HCT116 (cell line): ENCODE measurements at regions not wholly inside any gene's neighbourhood (a gene's known extent, or its start where the extent isn't known, plus 50 kb on each side); places are given as distances from the start of the nearest gene placed in this dataset.

Experiments used
- ATAC-seq: fragments of 200-7000 bp; cut with Tn5 transposase; 2 replicates; pipeline ENCODE4 v1.9.1; 2020; ENCODE audit warnings: mild to moderate bottlenecking, moderate library complexity
- BruUV-seq: library from RNA; stranded (reverse); fragments of 400-500 nt; replicated peaks from 2 replicates; lab custom pipeline; 2021; lab: Mats Ljungman, UMichigan
- CTCF ChIA-PET: fragments of 300-600 bp; sonication (Branson Sonifier 250); formaldehyde crosslinking; loops from one replicate; lab custom pipeline; 2021; ENCODE audit warnings: antibody characterized with exemption; lab: Charles Lee
- POLR2A ChIA-PET: fragments of 300-600, 350-600 bp; sonication (Branson Sonifier 250); formaldehyde crosslinking; loops from one replicate; lab custom pipeline; 2021; ENCODE audit warnings: antibody characterized with exemption; lab: Charles Lee
- RAD21 ChIA-PET, 2 experiments: fragments of 300-600 bp; sonication (Branson Sonifier 250); formaldehyde crosslinking; loops; one replicate each; lab custom pipeline; 2023; ENCODE audit warnings: low total read pairs in 2 of 2; ENCODE audit not compliant: uncharacterized antibody in 2 of 2, unreplicated experiment in 2 of 2, low non-redundant PET in 1 of 2; lab: Charles Lee
- DNase-seq: peaks from one replicate; pipeline ENCODE4 v3.0.0-alpha.2; 2010; ENCODE audit warnings: low read depth, low spot score
- H2AFZ ChIP-seq: fragments of 200-600 bp; shearing (Covaris generic), sonication (generic); 2 replicates; pipeline ENCODE4 v1.6.1; 2017; ENCODE audit warnings: low read depth, mixed run types, mixed read lengths, antibody characterized with exemption, low read length; ENCODE audit not compliant: poor library complexity, severe bottlenecking
- H3K27ac ChIP-seq: 2 replicates; pipeline ENCODE4 v1.5.1; 2012; ENCODE audit warnings: low read depth, low read length
- H3K27me3 ChIP-seq: fragments of 200-600 bp; sonication (generic); 2 replicates; pipeline ENCODE4 v1.6.1; 2016; ENCODE audit warnings: mixed run types, low read length, mixed read lengths; ENCODE audit not compliant: insufficient read depth
- H3K36me3 ChIP-seq, 2 experiments: fragments of 200-500 bp in 1 of 2; fragments of 200-600 bp in 1 of 2; sonication (Bioruptor generic) in 1 of 2; sonication (generic) in 1 of 2; 2 replicates each; pipeline versions ENCODE4 v1.5.1 to v1.6.1; 2014 to 2016; ENCODE audit warnings: low read length in 2 of 2, inconsistent platforms in 1 of 2, mixed read lengths in 1 of 2, mixed run types in 1 of 2; ENCODE audit not compliant: insufficient read depth in 2 of 2, control insufficient read depth in 1 of 2
- H3K4me1 ChIP-seq, 2 experiments: fragments of 200-600 bp in 1 of 2; sonication (generic) in 1 of 2; 2 replicates each; pipeline versions ENCODE4 v1.5.1 to v1.6.1; 2012 to 2017; ENCODE audit warnings: low read length in 2 of 2, inconsistent platforms in 1 of 2, mild to moderate bottlenecking in 1 of 2, mixed read lengths in 1 of 2, mixed run types in 1 of 2, moderate library complexity in 1 of 2; ENCODE audit not compliant: insufficient read depth in 2 of 2, control insufficient read depth in 1 of 2
- H3K4me2 ChIP-seq: fragments of 200-600 bp; sonication (generic); 2 replicates; pipeline ENCODE4 v1.6.1; 2017; ENCODE audit warnings: mixed run types, low read length, mixed read lengths
- H3K4me3 ChIP-seq, 2 experiments: fragments of 200-600 bp in 1 of 2; sonication (generic) in 1 of 2; replicated peaks in 1 of 2; 2 replicates each; pipeline ENCODE4 v1.5.1; 2011 to 2016; ENCODE audit warnings: low read length in 2 of 2, control low read depth in 1 of 2, low read depth in 1 of 2, mild to moderate bottlenecking in 1 of 2, mixed read lengths in 1 of 2, mixed run types in 1 of 2
- H3K79me2 ChIP-seq: fragments of 200-600 bp; sonication (generic); 2 replicates; pipeline ENCODE4 v1.6.1; 2017; ENCODE audit warnings: mild to moderate bottlenecking, mixed run types, low read length, moderate library complexity, mixed read lengths; ENCODE audit not compliant: insufficient read depth
- H3K9ac ChIP-seq: fragments of 200-600 bp; sonication (generic); 2 replicates; pipeline ENCODE4 v1.6.1; 2016; ENCODE audit warnings: low read length, mixed read lengths
- H3K9me2 ChIP-seq: fragments of 200-600 bp; sonication (generic), shearing (Covaris generic); 2 replicates; pipeline ENCODE4 v1.6.1; 2017; ENCODE audit warnings: mixed run types, mild to moderate bottlenecking, moderate library complexity; ENCODE audit not compliant: insufficient read depth
- H3K9me3 ChIP-seq, 2 experiments: fragments of 200-500 bp in 1 of 2; fragments of 200-600 bp in 1 of 2; sonication (Bioruptor generic) in 1 of 2; sonication (generic) in 1 of 2; 2 replicates each; pipeline ENCODE4 v1.6.1; 2014 to 2017; ENCODE audit warnings: low read length in 2 of 2, mixed read lengths in 2 of 2, inconsistent platforms in 1 of 2, low read depth in 1 of 2, mild to moderate bottlenecking in 1 of 2, mixed run types in 1 of 2, moderate library complexity in 1 of 2; ENCODE audit not compliant: control insufficient read depth in 1 of 2, insufficient read depth in 1 of 2
- H4K20me1 ChIP-seq: fragments of 200-600 bp; sonication (generic), shearing (Covaris generic); 2 replicates; pipeline ENCODE4 v1.6.1; 2017; ENCODE audit warnings: mixed run types, mild to moderate bottlenecking, moderate library complexity; ENCODE audit not compliant: insufficient read depth
- CBX3 ChIP-seq: IDR thresholded peaks from 2 replicates; pipeline ENCODE4 v1.6.1; 2012; ENCODE audit warnings: low read depth
- CEBPB ChIP-seq: IDR thresholded peaks from 2 replicates; pipeline ENCODE4 v1.6.1; 2012; ENCODE audit warnings: low read depth
- CTCF ChIP-seq, 3 experiments: fragments of 200-600 bp in 1 of 3; sonication (generic) in 1 of 3; IDR thresholded peaks in 2 of 3; conservative IDR thresholded peaks in 1 of 3; 2 replicates each; pipeline ENCODE4 v1.5.1; 2012 to 2017; ENCODE audit warnings: low read depth in 2 of 3, low read length in 2 of 3, antibody characterized with exemption in 1 of 3, borderline replicate concordance in 1 of 3, control low read depth in 1 of 3, mild to moderate bottlenecking in 1 of 3, mixed read lengths in 1 of 3, mixed run types in 1 of 3, moderate library complexity in 1 of 3; ENCODE audit not compliant: insufficient read depth in 1 of 3
- EGR1 ChIP-seq: IDR thresholded peaks from 2 replicates; pipeline ENCODE4 v1.6.1; 2012; ENCODE audit warnings: low read depth
- ELF1 ChIP-seq: IDR thresholded peaks from 2 replicates; pipeline ENCODE4 v1.6.1; 2012; ENCODE audit warnings: low read depth, borderline replicate concordance
- EZH2 ChIP-seq: fragments of 200-600 bp; sonication (generic); IDR thresholded peaks from 2 replicates; pipeline ENCODE4 v1.6.1; 2017; ENCODE audit warnings: antibody characterized with exemption, mixed run types
- EZH2phosphoT487 ChIP-seq: fragments of 200-600 bp; IDR thresholded peaks from 2 replicates; pipeline ENCODE4 v1.6.1; 2018; ENCODE audit warnings: antibody characterized with exemption, borderline replicate concordance
- FOSL1 ChIP-seq: IDR thresholded peaks from 2 replicates; pipeline ENCODE4 v1.6.1; 2012; ENCODE audit warnings: low read depth
- JUND ChIP-seq: IDR thresholded peaks from 2 replicates; pipeline ENCODE4 v1.6.1; 2012
- MAX ChIP-seq: IDR thresholded peaks from 2 replicates; pipeline ENCODE4 v1.6.1; 2012
- POLR2A ChIP-seq: IDR thresholded peaks from 2 replicates; pipeline ENCODE4 v1.7.0; 2011; ENCODE audit warnings: borderline replicate concordance; ENCODE audit not compliant: insufficient read depth, insufficient read length; ENCODE audit errors: extremely low read depth
- SRF ChIP-seq: IDR thresholded peaks from 2 replicates; pipeline ENCODE4 v1.6.1; 2012; ENCODE audit warnings: low read depth
- TCF7L2 ChIP-seq: IDR thresholded peaks from 2 replicates; pipeline ENCODE4 v1.7.0; 2011; ENCODE audit warnings: borderline replicate concordance, inconsistent platforms; ENCODE audit not compliant: insufficient read depth, insufficient read length; ENCODE audit errors: extremely low read depth
- ZFX ChIP-seq: fragments of 450-650 bp; IDR thresholded peaks from 2 replicates; pipeline ENCODE4 v1.6.1; 2017
- intact Hi-C: fragments of 100-400 bp; cut with micrococcal nuclease; formaldehyde crosslinking; loops from 2 replicates; pipeline ENCODE4 v1.10.0; 2022
- TF ChIP-seq, protein P1 (sequence below): IDR thresholded peaks from 2 replicates; pipeline ENCODE4 v1.6.1; 2012; ENCODE audit warnings: low read depth
- TF ChIP-seq, protein P2 (sequence below): IDR thresholded peaks from 2 replicates; pipeline ENCODE4 v1.6.1; 2012
- TF ChIP-seq, protein P3 (sequence below): IDR thresholded peaks from 2 replicates; pipeline ENCODE4 v1.6.1; 2011; ENCODE audit warnings: mild to moderate bottlenecking, low read length, moderate library complexity; ENCODE audit not compliant: insufficient replicate concordance; ENCODE audit errors: extremely low read depth

DNA sequence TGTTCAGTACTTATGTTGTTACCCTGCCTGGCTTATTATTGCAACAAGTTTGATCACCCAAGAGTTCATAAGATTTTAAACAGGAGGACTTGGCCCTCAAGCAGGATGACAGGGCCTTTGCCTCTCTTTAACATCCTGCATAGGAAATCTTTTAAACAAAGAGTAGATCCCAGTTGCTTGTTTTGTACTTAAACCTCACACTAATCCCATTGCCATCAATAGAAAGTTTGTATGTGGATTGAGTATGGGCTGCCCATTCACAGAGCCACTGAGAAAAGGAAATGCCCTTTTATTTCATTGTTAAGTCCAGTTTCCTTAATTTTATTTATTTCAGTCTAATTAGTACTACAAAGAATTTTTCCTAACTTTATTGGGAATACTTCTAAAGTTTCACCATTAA is 52.2 kb upstream of the FGF10 start:
- Histone ChIP-seq H3K79me2 (no peaks in the 10 kb centered on the region), H2AFZ (no peak overlapping the region), H3K36me3 (no peaks in the 10 kb centered on the region), H3K4me3 (no peak overlapping the region), H3K4me1 (no peaks in the 10 kb centered on the region), H3K9me2 (no peaks in the 10 kb centered on the region), H3K27me3 (no peaks in the 10 kb centered on the region), H4K20me1 (no peaks in the 10 kb centered on the region), H3K27ac (no peak overlapping the region), H3K9me3 (no peaks in the 10 kb centered on the region), H3K4me2 (no peak overlapping the region), H3K9ac (no peak overlapping the region)
- POLR2A ChIA-PET: no interaction called here
- no peak for DNase-seq
- BruUV-seq: no TSS peak
- ATAC-seq: no peak
- RAD21 ChIA-PET: no interaction called here
- intact Hi-C loops: no loop called here
- CTCF ChIA-PET: no interaction called here
- TF ChIP-seq, protein P1, sequence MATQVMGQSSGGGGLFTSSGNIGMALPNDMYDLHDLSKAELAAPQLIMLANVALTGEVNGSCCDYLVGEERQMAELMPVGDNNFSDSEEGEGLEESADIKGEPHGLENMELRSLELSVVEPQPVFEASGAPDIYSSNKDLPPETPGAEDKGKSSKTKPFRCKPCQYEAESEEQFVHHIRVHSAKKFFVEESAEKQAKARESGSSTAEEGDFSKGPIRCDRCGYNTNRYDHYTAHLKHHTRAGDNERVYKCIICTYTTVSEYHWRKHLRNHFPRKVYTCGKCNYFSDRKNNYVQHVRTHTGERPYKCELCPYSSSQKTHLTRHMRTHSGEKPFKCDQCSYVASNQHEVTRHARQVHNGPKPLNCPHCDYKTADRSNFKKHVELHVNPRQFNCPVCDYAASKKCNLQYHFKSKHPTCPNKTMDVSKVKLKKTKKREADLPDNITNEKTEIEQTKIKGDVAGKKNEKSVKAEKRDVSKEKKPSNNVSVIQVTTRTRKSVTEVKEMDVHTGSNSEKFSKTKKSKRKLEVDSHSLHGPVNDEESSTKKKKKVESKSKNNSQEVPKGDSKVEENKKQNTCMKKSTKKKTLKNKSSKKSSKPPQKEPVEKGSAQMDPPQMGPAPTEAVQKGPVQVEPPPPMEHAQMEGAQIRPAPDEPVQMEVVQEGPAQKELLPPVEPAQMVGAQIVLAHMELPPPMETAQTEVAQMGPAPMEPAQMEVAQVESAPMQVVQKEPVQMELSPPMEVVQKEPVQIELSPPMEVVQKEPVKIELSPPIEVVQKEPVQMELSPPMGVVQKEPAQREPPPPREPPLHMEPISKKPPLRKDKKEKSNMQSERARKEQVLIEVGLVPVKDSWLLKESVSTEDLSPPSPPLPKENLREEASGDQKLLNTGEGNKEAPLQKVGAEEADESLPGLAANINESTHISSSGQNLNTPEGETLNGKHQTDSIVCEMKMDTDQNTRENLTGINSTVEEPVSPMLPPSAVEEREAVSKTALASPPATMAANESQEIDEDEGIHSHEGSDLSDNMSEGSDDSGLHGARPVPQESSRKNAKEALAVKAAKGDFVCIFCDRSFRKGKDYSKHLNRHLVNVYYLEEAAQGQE: no peak
- TF ChIP-seq ZFX (no peak), FOSL1 (no peak), JUND (no peak), ELF1 (no peak), CTCF (IDR thresholded peaks at IDR 0.05 in 2 of 3, conservative IDR thresholded peaks at IDR 0.05 in 1 of 3; ENCODE audit: borderline replicate concordance in 1 of 3, insufficient read depth in 1 of 3, low read depth in 2 of 3, low read length in 2 of 3) (no peak), SRF (no peak), MAX (no peak), EGR1 (no peak), CBX3 (no peak), CEBPB (no peak), EZH2 (no peak), EZH2phosphoT487 (no peak), TCF7L2 (no peak), POLR2A (no peak)
- TF ChIP-seq, protein P2, sequence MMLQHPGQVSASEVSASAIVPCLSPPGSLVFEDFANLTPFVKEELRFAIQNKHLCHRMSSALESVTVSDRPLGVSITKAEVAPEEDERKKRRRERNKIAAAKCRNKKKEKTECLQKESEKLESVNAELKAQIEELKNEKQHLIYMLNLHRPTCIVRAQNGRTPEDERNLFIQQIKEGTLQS: no peak
- TF ChIP-seq, protein P3, sequence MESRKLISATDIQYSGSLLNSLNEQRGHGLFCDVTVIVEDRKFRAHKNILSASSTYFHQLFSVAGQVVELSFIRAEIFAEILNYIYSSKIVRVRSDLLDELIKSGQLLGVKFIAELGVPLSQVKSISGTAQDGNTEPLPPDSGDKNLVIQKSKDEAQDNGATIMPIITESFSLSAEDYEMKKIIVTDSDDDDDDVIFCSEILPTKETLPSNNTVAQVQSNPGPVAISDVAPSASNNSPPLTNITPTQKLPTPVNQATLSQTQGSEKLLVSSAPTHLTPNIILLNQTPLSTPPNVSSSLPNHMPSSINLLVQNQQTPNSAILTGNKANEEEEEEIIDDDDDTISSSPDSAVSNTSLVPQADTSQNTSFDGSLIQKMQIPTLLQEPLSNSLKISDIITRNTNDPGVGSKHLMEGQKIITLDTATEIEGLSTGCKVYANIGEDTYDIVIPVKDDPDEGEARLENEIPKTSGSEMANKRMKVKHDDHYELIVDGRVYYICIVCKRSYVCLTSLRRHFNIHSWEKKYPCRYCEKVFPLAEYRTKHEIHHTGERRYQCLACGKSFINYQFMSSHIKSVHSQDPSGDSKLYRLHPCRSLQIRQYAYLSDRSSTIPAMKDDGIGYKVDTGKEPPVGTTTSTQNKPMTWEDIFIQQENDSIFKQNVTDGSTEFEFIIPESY: no peak
